Gastrocnemius medialis (tissue), 4 donors: ENCODE measurements at regions not wholly inside any gene's neighbourhood (a gene's known extent, or its start where the extent isn't known, plus 50 kb on each side); places are given as distances from the start of the nearest gene placed in this dataset.

Experiments used
- POLR2A ChIP-seq, 2 donors: fragments of 450-650 bp; IDR thresholded peaks; one replicate each; pipeline ENCODE4 v1.6.1; 2017; ENCODE audit warnings: antibody characterized with exemption in 2 of 2, mild to moderate bottlenecking in 2 of 2, moderate library complexity in 2 of 2
- TF ChIP-seq, protein P1 (sequence below), 5 experiments: fragments of 450-650 bp in 3 of 5; fragments of 200-600 bp in 2 of 5; sonication (generic) in 2 of 5; IDR thresholded peaks in 4 of 5; conservative IDR thresholded peaks in 1 of 5; 1 replicate in 4 of 5; 2 replicates in 1 of 5; pipeline ENCODE4 v1.5.1; 2016 to 2019; ENCODE audit warnings: antibody characterized with exemption in 5 of 5, mild to moderate bottlenecking in 3 of 5, moderate library complexity in 3 of 5

DNA sequence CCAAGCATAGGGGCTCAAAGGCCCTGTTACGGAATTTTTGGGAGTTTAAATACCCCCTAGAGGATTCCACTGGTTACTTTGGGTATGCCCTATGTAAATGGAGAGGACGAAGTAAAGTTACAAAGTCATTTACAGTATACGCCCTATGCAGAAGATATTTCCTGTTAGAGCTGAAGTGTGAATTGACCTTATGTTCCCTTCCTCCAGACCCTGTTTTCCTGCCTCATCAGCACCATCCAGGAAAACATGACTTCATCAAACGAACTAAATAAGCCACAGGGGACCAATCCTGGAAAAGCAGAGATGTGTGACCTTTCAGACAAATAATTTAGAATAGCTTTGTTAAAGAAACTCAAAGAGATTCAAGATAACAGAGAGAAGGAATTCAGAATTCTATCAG is 177.4 kb downstream of the SQOR start:
- TF ChIP-seq, protein P1, sequence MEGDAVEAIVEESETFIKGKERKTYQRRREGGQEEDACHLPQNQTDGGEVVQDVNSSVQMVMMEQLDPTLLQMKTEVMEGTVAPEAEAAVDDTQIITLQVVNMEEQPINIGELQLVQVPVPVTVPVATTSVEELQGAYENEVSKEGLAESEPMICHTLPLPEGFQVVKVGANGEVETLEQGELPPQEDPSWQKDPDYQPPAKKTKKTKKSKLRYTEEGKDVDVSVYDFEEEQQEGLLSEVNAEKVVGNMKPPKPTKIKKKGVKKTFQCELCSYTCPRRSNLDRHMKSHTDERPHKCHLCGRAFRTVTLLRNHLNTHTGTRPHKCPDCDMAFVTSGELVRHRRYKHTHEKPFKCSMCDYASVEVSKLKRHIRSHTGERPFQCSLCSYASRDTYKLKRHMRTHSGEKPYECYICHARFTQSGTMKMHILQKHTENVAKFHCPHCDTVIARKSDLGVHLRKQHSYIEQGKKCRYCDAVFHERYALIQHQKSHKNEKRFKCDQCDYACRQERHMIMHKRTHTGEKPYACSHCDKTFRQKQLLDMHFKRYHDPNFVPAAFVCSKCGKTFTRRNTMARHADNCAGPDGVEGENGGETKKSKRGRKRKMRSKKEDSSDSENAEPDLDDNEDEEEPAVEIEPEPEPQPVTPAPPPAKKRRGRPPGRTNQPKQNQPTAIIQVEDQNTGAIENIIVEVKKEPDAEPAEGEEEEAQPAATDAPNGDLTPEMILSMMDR (IDR thresholded peaks at IDR 0.05 in 4 of 5, conservative IDR thresholded peaks at IDR 0.05 in 1 of 5), result no peak
- TF ChIP-seq POLR2A (IDR thresholded peaks at IDR 0.05), result no peak
